Mesothelial cell of epicardium (in vitro differentiated cells): ENCODE measurements at regions not wholly inside any gene's neighbourhood (a gene's known extent, or its start where the extent isn't known, plus 50 kb on each side); places are given as distances from the start of the nearest gene placed in this dataset.

Source experiments
- DNase-seq, 2 experiments: peaks; one replicate each; pipeline ENCODE4 v3.0.0; 2021; ENCODE audit warnings: low spot score in 2 of 2; ENCODE audit not compliant: unreplicated experiment in 2 of 2
- H3K27ac Mint-ChIP-seq: 2 replicates; pipeline ENCODE4 v1.8.0; 2021; ENCODE audit warnings: mixed read lengths
- H3K27me3 Mint-ChIP-seq: 2 replicates; pipeline ENCODE4 v1.8.0; 2021; ENCODE audit warnings: low read depth, mixed read lengths
- H3K36me3 Mint-ChIP-seq: 2 replicates; pipeline ENCODE4 v1.8.0; 2021; ENCODE audit warnings: mixed read lengths
- H3K4me1 Mint-ChIP-seq: 2 replicates; pipeline ENCODE4 v1.8.0; 2021; ENCODE audit warnings: mixed read lengths
- H3K4me3 Mint-ChIP-seq: 2 replicates; pipeline ENCODE4 v1.8.0; 2021; ENCODE audit warnings: mild to moderate bottlenecking, moderate library complexity, mixed read lengths
- H3K9me3 Mint-ChIP-seq: 2 replicates; pipeline ENCODE4 v1.8.0; 2021; ENCODE audit warnings: mixed read lengths
- TF ChIP-seq, protein P1 (sequence below): fragments of 200-600 bp; sonication (generic); IDR thresholded peaks from one replicate; pipeline ENCODE4 v1.5.0; 2021; ENCODE audit warnings: antibody characterized with exemption; ENCODE audit not compliant: unreplicated experiment

DNA sequence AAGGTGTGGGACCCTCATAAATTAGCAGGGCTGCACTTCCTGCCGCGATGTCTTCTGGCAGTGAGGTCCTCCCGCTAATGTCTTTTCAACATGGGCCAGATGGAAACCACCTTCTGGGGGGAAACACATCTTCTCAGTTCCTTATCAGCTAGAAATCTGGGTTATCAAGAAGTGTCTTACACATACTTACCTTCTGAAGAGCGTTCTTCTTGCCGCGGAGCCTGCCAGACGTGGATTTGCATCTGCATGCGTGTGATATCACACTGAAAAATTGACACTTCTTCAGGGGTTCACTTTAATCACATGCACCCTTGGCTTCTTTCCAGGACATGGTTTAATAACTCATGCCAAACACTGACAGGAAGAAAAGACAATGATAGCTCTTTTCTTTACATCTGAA, 163.5 kb upstream of the SOX11 start:
- no peak for DNase-seq
- H3K4me3 Mint-ChIP-seq, result no peak overlapping the region
- H3K27ac Mint-ChIP-seq, result no peak overlapping the region
- no peaks in the 10 kb centered on the region for H3K9me3 Mint-ChIP-seq
- TF ChIP-seq, protein P1, sequence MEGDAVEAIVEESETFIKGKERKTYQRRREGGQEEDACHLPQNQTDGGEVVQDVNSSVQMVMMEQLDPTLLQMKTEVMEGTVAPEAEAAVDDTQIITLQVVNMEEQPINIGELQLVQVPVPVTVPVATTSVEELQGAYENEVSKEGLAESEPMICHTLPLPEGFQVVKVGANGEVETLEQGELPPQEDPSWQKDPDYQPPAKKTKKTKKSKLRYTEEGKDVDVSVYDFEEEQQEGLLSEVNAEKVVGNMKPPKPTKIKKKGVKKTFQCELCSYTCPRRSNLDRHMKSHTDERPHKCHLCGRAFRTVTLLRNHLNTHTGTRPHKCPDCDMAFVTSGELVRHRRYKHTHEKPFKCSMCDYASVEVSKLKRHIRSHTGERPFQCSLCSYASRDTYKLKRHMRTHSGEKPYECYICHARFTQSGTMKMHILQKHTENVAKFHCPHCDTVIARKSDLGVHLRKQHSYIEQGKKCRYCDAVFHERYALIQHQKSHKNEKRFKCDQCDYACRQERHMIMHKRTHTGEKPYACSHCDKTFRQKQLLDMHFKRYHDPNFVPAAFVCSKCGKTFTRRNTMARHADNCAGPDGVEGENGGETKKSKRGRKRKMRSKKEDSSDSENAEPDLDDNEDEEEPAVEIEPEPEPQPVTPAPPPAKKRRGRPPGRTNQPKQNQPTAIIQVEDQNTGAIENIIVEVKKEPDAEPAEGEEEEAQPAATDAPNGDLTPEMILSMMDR, result no peak
- peaks cover 14% of the 10 kb centered on the region for H3K4me1 Mint-ChIP-seq
- no peaks in the 10 kb centered on the region for H3K36me3 Mint-ChIP-seq
- H3K27me3 Mint-ChIP-seq, result no peaks in the 10 kb centered on the region

DNA sequence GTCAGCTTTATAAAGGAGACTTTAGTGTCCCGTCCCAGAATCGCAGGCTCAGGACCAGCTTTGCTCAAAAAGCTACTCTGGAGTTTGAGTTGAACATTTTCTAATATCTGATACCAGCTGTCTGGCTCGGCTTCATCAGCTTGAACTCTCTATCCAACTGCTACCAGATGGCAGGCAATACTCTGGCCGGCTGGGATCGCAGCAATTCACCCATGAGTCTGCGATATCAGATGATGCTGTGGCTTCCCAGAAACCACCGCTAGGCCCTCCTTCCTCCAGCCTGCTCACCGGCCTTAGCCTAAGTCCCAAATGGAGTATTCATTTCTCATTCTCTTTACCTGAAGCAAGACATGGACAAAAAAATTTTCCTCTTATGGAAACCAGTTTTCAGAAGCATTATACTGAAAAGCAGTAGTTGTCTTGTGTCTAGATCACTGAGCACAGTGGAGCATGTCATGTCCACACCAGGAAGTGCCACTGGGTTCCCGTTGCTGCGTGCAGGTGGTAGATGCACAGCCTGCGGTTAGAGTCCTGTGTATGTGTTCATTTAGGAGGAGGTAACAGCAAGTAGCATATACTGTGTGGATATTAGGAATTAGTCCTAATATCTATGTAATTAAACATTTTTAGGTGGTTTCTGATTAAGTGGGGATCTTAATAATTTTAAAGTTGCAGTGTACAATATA, 162.0 kb upstream of the SOX11 start:
- no peaks in the 10 kb centered on the region for H3K36me3 Mint-ChIP-seq
- no peaks in the 10 kb centered on the region for H3K27me3 Mint-ChIP-seq

DNA sequence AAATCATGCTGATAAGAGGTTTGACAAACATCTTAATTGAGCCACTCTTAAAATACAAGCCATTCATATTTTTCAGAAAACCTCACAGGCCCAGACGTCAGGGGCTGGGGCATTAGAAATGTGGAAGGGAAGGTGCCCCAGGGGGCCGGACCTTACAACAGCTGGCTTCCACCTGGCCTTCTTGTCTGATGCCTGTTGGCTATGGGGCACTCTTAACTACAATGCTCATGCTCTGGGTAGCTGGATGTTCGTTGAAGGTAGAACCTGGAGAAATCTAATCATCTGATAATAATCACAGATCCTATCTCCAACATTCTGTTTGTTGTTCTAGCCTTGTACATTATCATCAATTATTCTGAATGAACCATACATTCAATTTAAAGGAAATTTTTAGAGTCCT, 156.9 kb upstream of the SOX11 start:
- peaks cover 34% of the 10 kb centered on the region for H3K4me1 Mint-ChIP-seq
- H3K4me3 Mint-ChIP-seq, result no peak overlapping the region
- H3K27me3 Mint-ChIP-seq, result no peaks in the 10 kb centered on the region
- H3K9me3 Mint-ChIP-seq, result peaks cover 5% of the 10 kb centered on the region
- TF ChIP-seq, protein P1, result no peak
- H3K36me3 Mint-ChIP-seq, result peaks cover 4% of the 10 kb centered on the region
- no peak for DNase-seq
- no peak overlapping the region for H3K27ac Mint-ChIP-seq

More for the DNA sequence above, 162.0 kb upstream of the SOX11 start:
- Mint-ChIP-seq H3K9me3 (no peaks in the 10 kb centered on the region), H3K27ac (no peak overlapping the region), H3K4me1 (peaks cover 7% of the 10 kb centered on the region), H3K4me3 (no peak overlapping the region)
- TF ChIP-seq, protein P1, result no peak
- DNase-seq, result no peak

DNA sequence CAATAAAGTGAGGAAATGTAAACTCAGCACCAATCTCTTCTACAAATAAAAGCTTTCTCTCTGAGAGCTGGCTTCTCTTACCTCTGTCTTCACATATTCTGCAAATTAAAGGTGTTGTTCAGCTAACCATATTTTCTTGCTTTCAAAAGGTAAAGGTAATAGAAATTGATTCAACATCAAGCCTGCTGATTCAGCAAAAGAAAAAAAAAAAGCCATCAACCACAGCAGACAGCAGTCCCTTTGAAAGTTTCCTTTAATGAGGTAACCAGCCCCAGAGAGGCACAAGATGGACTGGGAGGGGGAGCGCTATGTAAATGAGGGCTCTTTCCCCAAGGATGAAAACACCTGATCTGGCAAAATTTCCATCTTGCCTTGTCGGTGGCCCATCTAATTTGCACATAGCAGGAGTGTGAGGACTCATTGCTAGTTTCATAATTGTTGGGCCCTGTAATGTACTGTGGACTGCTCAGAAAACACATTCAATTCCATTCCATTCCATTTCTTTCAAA, 154.9 kb upstream of the SOX11 start:
- Mint-ChIP-seq H3K4me1 (peaks cover 49% of the 10 kb centered on the region), H3K27me3 (no peaks in the 10 kb centered on the region), H3K4me3 (no peak overlapping the region), H3K27ac (peak overlapping the region; percentile 80), H3K36me3 (peaks cover 4% of the 10 kb centered on the region), H3K9me3 (peaks cover 5% of the 10 kb centered on the region)
- TF ChIP-seq, protein P1, result no peak
- no peak for DNase-seq

DNA sequence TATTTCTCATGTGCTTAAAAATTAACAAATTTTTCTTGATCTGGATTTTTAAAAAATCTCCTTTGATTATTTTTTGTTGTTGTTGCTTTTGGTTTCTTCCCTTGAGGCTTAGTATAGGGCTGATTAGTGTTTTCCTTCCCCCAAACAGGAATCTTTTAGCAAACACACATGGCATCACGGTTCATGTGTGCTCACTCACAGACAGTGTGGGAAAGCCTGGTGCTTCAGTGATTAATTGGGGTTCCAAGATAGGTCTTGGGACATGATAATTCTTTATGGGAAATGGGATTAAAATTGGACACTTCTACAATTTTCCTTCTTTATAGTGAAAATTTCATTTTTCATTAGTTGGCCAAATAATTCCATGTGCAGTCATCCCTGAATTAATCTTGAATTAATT, 153.9 kb upstream of the SOX11 start:
- DNase-seq, result no peak
- TF ChIP-seq, protein P1, result no peak
- peaks cover 16% of the 10 kb centered on the region for H3K9me3 Mint-ChIP-seq
- peaks cover 49% of the 10 kb centered on the region for H3K4me1 Mint-ChIP-seq
- H3K36me3 Mint-ChIP-seq, result peaks cover 12% of the 10 kb centered on the region
- no peaks in the 10 kb centered on the region for H3K27me3 Mint-ChIP-seq
- H3K27ac Mint-ChIP-seq, result peak overlapping the region; percentile 98
- no peak overlapping the region for H3K4me3 Mint-ChIP-seq
